ENCODE measurements at regions not wholly inside any gene's neighbourhood (a gene's known extent, or its start where the extent isn't known, plus 50 kb on each side); places are given as distances from the start of the nearest gene placed in this dataset.

DNA sequence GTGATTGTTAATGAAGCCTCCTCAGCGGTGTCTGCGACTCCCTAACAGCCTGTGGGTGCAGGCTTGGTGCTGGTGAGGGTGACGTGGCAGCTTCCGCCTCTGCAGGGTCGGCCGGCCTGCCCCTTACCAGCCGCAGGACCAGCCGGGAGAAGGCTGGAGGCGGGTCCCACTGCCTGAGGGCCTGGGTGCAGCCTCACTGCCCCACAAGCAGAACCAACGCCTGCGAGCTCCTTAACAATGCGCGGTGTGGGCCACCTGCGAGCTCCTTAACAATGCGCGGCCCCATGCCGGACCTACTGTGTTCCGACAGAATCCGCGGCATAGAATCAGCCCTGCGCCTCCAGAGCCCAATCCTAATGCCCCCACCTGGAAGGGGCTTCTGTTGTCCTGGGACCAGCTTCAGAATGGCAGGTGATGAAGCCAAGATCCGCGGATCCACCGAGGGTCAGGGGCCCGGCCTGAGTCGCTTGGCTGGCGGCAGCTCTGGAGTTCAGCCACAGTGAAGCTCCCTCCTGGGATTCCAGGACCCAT is 54.4 kb upstream of the AJAP1 start:
- TF ChIP-seq, protein P1, sequence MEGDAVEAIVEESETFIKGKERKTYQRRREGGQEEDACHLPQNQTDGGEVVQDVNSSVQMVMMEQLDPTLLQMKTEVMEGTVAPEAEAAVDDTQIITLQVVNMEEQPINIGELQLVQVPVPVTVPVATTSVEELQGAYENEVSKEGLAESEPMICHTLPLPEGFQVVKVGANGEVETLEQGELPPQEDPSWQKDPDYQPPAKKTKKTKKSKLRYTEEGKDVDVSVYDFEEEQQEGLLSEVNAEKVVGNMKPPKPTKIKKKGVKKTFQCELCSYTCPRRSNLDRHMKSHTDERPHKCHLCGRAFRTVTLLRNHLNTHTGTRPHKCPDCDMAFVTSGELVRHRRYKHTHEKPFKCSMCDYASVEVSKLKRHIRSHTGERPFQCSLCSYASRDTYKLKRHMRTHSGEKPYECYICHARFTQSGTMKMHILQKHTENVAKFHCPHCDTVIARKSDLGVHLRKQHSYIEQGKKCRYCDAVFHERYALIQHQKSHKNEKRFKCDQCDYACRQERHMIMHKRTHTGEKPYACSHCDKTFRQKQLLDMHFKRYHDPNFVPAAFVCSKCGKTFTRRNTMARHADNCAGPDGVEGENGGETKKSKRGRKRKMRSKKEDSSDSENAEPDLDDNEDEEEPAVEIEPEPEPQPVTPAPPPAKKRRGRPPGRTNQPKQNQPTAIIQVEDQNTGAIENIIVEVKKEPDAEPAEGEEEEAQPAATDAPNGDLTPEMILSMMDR (IDR thresholded peaks at IDR 0.05) = no peak
- TF ChIP-seq POLR2A (IDR thresholded peaks at IDR 0.05) = no peak
